Muscle of back (tissue), 3 donors: ENCODE measurements at regions not wholly inside any gene's neighbourhood (a gene's known extent, or its start where the extent isn't known, plus 50 kb on each side); places are given as distances from the start of the nearest gene placed in this dataset.
A peak's percentile ranks its signal among the peaks of the same experiment; 100 is the strongest.
"Not testable (repeated sequence)": the region's sequence is repeated elsewhere in the genome, so short reads cannot be mapped to it uniquely, and the experiment has no call there.

ENCODE experiments used
- DNase-seq, 3 donors: peaks; one replicate each; pipeline versions ENCODE4 v3.0.0 to v3.0.0-alpha.2; 2013

GRCh38 chr6:144768551-144769075 lies 483.5 kb downstream of the UTRN start:
- DNase-seq, result peak in 1 of 3 donors; percentile 5

- peak; percentile 39 to 66 (median 41) for DNase-seq
Measured at GRCh38 chr6:144769142-144769541, 484.0 kb downstream of the UTRN start.

- DNase-seq, result no peak
Measured at GRCh38 chr6:144776031-144776819, 491.1 kb downstream of the UTRN start.

- DNase-seq, result no peak
Measured at GRCh38 chr6:144777249-144777648, 492.1 kb downstream of the UTRN start.

GRCh38 chr6:144778056-144778455 lies 492.9 kb downstream of the UTRN start:
- DNase-seq, result no peak

- DNase-seq, result no peak
Measured at GRCh38 chr6:144778773-144779492, 493.8 kb downstream of the UTRN start.

- DNase-seq, result no peak
Measured at GRCh38 chr6:144781836-144782235, 496.7 kb downstream of the UTRN start.

- no peak for DNase-seq
Measured at GRCh38 chr6:144782634-144783033, 497.5 kb downstream of the UTRN start.

- no peak for DNase-seq
Measured at GRCh38 chr6:144785056-144785455, 499.9 kb downstream of the UTRN start.

- DNase-seq, result no peak
Measured at GRCh38 chr6:144786825-144787224, 501.7 kb downstream of the UTRN start.

GRCh38 chr6:144793744-144794143 lies 508.6 kb downstream of the UTRN start:
- DNase-seq, result peak in 2 of 3 donors; percentile 10 to 32

- DNase-seq, result not testable (repeated sequence)
Measured at GRCh38 chr6:144795022-144795421, 509.9 kb downstream of the UTRN start.

- DNase-seq, result no peak
Measured at GRCh38 chr6:144796070-144796469, 510.9 kb downstream of the UTRN start.

GRCh38 chr6:144797881-144798589 lies 512.9 kb downstream of the UTRN start:
- DNase-seq, result peak in 2 of 3 donors; percentile 8 to 39

- no peak for DNase-seq
Measured at GRCh38 chr6:144804246-144804790, 519.2 kb downstream of the UTRN start.

- DNase-seq, result no peak
Measured at GRCh38 chr6:144805049-144805448, 519.9 kb downstream of the UTRN start.

- DNase-seq, result no peak
Measured at GRCh38 chr6:144806222-144806621, 521.1 kb downstream of the UTRN start.

- DNase-seq, result peak in 1 of 3 donors; percentile 33
Measured at GRCh38 chr6:144809120-144809519, 524.0 kb downstream of the UTRN start.

GRCh38 chr6:144809969-144810368 lies 524.8 kb downstream of the UTRN start:
- no peak for DNase-seq

- peak in 1 of 3 donors; percentile 22 for DNase-seq
Measured at GRCh38 chr6:144811140-144811539, 526.0 kb downstream of the UTRN start.

GRCh38 chr6:144816936-144817335 lies 531.8 kb downstream of the UTRN start:
- DNase-seq, result no peak

GRCh38 chr6:144820270-144820669 lies 535.1 kb downstream of the UTRN start:
- no peak for DNase-seq
